ENCODE measurements at regions not wholly inside any gene's neighbourhood (a gene's known extent, or its start where the extent isn't known, plus 50 kb on each side); places are given as distances from the start of the nearest gene placed in this dataset.

DNA sequence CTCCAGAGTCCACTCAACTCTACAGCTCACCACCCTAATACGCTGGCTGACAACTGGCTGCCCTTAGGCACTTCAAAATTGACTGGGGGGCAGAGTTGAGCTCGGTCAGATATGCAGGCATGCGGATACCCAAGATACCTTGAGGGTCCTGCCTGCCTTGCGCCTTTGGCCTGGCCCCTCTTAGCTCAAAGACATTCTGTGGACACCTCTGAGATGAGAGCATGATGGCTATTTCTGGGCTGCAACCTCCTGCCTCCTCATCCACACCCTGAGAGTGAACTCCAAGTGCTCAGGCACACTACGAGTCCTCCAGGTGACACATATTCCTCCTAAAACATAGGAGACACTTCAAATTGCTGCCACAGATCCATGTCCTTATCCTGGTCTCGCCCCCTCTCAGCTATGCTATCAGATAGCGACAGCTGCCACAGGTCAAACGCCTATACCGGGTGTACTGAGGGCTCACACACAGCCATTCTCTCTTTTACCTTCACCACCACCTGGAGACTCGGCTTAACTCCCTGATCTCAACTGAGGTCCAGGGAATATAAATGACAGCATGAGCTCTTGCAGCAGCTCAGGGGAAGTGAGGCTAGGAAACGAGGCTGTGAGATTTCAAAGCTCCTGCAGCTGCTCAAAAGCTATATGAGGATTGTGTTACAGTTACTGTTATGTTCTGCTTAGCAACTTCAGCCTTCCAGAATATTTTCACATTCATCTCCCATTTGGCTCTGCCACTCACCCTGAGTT is 60.5 kb upstream of the TEX51 start:
- no peaks in the 10 kb centered on the region for H3K9me3 ChIP-seq
- H3K4me1 ChIP-seq, result no peaks in the 10 kb centered on the region
- no peak for DNase-seq
- H3K4me3 ChIP-seq, result no peak overlapping the region
- 48 to 60% methylated on average over 11 of the region's 11 CpGs for WGBS, 2 donors
- no peak for TF ChIP-seq POLR2A (IDR thresholded peaks at IDR 0.05)
- TF ChIP-seq, protein P1, sequence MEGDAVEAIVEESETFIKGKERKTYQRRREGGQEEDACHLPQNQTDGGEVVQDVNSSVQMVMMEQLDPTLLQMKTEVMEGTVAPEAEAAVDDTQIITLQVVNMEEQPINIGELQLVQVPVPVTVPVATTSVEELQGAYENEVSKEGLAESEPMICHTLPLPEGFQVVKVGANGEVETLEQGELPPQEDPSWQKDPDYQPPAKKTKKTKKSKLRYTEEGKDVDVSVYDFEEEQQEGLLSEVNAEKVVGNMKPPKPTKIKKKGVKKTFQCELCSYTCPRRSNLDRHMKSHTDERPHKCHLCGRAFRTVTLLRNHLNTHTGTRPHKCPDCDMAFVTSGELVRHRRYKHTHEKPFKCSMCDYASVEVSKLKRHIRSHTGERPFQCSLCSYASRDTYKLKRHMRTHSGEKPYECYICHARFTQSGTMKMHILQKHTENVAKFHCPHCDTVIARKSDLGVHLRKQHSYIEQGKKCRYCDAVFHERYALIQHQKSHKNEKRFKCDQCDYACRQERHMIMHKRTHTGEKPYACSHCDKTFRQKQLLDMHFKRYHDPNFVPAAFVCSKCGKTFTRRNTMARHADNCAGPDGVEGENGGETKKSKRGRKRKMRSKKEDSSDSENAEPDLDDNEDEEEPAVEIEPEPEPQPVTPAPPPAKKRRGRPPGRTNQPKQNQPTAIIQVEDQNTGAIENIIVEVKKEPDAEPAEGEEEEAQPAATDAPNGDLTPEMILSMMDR (IDR thresholded peaks at IDR 0.05), result no peak
- no peak for ATAC-seq
- no peaks in the 10 kb centered on the region for H3K27me3 ChIP-seq
- no peak overlapping the region for H3K27ac ChIP-seq
- intact Hi-C loops (cut with DNase I), result no loop called here
- H3K36me3 ChIP-seq (replicated peaks in 1 of 2; ENCODE audit: insufficient read depth in 1 of 2, low read depth in 2 of 2), result no peaks in the 10 kb centered on the region

DNA sequence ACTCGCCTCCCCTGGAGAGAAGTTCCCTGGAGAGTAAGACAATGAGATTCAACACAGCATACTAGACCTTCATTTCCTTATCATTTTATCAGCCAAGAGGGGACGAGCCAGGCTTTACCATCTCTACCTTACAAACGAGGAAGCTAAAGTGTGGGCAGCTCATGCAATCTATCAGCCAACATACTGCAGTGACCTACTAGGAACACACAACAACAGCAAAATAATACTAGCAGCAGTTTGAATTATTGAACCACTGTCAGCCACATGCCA is 60.0 kb upstream of the TEX51 start:
- DNase-seq (no peak), ATAC-seq (no peak)
- Histone ChIP-seq H3K36me3 (replicated peaks in 1 of 2; ENCODE audit: insufficient read depth in 1 of 2, low read depth in 2 of 2) (no peaks in the 10 kb centered on the region), H3K9me3 (no peaks in the 10 kb centered on the region), H3K27ac (no peak overlapping the region), H3K4me3 (no peak overlapping the region), H3K27me3 (no peaks in the 10 kb centered on the region), H3K4me1 (no peaks in the 10 kb centered on the region)
- TF ChIP-seq, protein P1 (IDR thresholded peaks at IDR 0.05), result no peak
- TF ChIP-seq POLR2A (IDR thresholded peaks at IDR 0.05), result no peak
- 25 to 32% methylated on average over 3 of the region's 3 CpGs for WGBS, 2 donors
- intact Hi-C loops (cut with DNase I), result no loop called here

DNA sequence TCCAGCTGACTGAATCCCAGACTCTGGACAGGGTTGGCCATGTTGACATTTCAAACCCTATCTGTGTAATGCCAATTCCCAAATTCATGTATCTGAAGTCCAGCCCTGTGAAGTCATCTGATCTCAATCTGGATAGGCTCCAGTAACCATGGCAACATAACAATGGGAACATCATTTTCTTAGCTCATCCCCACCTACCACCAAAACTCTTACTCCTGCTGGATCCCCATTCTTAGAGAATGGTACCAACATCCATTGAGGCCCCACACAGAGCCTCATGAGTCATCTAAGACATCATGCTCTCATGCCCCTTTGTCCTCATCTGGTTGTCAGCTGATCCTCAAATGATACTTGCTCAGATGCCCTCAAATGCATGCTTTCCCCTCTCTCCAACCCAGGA is 58.9 kb upstream of the TEX51 start:
- TF ChIP-seq POLR2A (IDR thresholded peaks at IDR 0.05), result no peak
- TF ChIP-seq, protein P1 (IDR thresholded peaks at IDR 0.05), result no peak
- Histone ChIP-seq H3K9me3 (no peaks in the 10 kb centered on the region), H3K27me3 (no peaks in the 10 kb centered on the region), H3K27ac (no peak overlapping the region), H3K4me3 (no peak overlapping the region), H3K4me1 (no peaks in the 10 kb centered on the region), H3K36me3 (replicated peaks in 1 of 2; ENCODE audit: insufficient read depth in 1 of 2, low read depth in 2 of 2) (no peaks in the 10 kb centered on the region)
- ATAC-seq (no peak), DNase-seq (no peak)
- intact Hi-C loops (cut with DNase I), result no loop called here

DNA sequence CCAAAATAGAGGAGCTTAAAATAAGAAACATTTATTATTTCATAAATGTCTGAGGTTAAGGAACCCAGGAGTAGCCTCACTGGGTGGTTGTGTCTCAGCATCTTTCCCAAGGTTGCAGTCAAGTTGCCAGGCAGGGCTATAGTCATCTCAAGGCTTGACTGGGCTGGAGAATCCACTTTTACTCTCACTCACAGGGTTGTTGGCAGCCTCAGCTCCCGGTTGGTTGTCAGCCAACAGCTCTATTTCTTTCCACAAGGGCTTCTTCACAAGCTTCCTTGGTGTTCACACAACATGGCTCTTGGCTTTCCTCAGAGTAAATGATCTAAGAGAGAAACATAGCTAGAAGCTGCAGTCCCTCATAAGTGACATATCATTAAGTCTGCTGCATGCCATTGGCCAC is 55.6 kb upstream of the TEX51 start:
- Histone ChIP-seq H3K36me3 (replicated peaks in 1 of 2; ENCODE audit: insufficient read depth in 1 of 2, low read depth in 2 of 2) (no peaks in the 10 kb centered on the region), H3K4me1 (no peaks in the 10 kb centered on the region), H3K9me3 (no peaks in the 10 kb centered on the region), H3K27me3 (no peaks in the 10 kb centered on the region), H3K4me3 (no peak overlapping the region), H3K27ac (no peak overlapping the region)
- no peak for TF ChIP-seq POLR2A (IDR thresholded peaks at IDR 0.05)
- TF ChIP-seq, protein P1 (IDR thresholded peaks at IDR 0.05), result no peak
- DNase-seq, result no peak
- 43 to 73% methylated on average over 1 of the region's 1 CpG for WGBS, 2 donors
- no peak for ATAC-seq
- intact Hi-C loops (cut with DNase I), result no loop called here

DNA sequence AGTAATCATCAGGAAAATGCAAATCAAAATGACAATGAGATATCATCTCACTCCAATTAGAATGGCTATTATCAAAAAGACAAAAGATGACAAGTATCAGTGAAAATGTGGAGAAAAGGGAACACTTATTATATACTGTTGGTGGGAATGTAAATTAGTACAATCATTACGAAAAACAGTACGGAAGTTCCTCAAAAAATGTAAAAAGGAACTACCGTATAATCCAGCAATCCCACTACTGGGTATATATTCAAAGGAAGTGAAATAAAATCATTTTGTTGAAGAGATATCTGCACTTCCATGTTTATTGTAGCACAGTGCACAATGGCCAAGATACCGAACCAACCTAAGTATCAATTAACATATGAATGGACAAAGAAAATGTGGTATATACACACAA is 52.4 kb upstream of the TEX51 start:
- DNase-seq, result no peak
- no peaks in the 10 kb centered on the region for H3K27me3 ChIP-seq
- H3K4me3 ChIP-seq, result no peak overlapping the region
- no peaks in the 10 kb centered on the region for H3K4me1 ChIP-seq
- H3K9me3 ChIP-seq, result no peaks in the 10 kb centered on the region
- intact Hi-C loops (cut with DNase I), result no loop called here
- 82 to 85% methylated on average over 4 of the region's 4 CpGs for WGBS, 2 donors
- ATAC-seq, result no peak
- no peaks in the 10 kb centered on the region for H3K36me3 ChIP-seq (replicated peaks in 1 of 2; ENCODE audit: insufficient read depth in 1 of 2, low read depth in 2 of 2)
- no peak overlapping the region for H3K27ac ChIP-seq
- no peak for TF ChIP-seq POLR2A (IDR thresholded peaks at IDR 0.05)
- TF ChIP-seq, protein P1 (IDR thresholded peaks at IDR 0.05), result no peak

Data from body of pancreas (tissue), 4 donors.